DND-41 (cell line): ENCODE measurements at regions not wholly inside any gene's neighbourhood (a gene's known extent, or its start where the extent isn't known, plus 50 kb on each side); places are given as distances from the start of the nearest gene placed in this dataset.

ENCODE experiments used
- CTCF ChIP-seq: IDR thresholded peaks from 2 replicates; pipeline ENCODE4 v1.5.1; 2012; ENCODE audit warnings: borderline replicate concordance, low read length, moderate library complexity, mild to moderate bottlenecking; ENCODE audit not compliant: poor library complexity, severe bottlenecking; ENCODE audit errors: extremely low read depth
- EZH2 ChIP-seq: IDR thresholded peaks from 3 replicates; pipeline ENCODE4 v1.6.1; 2012; ENCODE audit warnings: borderline replicate concordance, low read depth, mild to moderate bottlenecking, moderate library complexity, low read length, inconsistent platforms; ENCODE audit not compliant: severe bottlenecking

GRCh38 chr9:86535406-86535915, 181.3 kb upstream of the TUT7 start:
- no peak for TF ChIP-seq EZH2
- no peak for TF ChIP-seq CTCF
